Hematopoietic multipotent progenitor cell treated with erythropoietin and hydrocortisone succinate and interleukin-3 and kit ligand, for 8 days (in vitro differentiated cells): ENCODE measurements at regions not wholly inside any gene's neighbourhood (a gene's known extent, or its start where the extent isn't known, plus 50 kb on each side); places are given as distances from the start of the nearest gene placed in this dataset.

ENCODE experiments used
- DNase-seq: peaks from one replicate; pipeline ENCODE4 v3.0.0-alpha.2; 2015

GRCh38 chr9:91073049-91073810 is 271.6 kb downstream of the SYK start:
- no peak for DNase-seq

DNA sequence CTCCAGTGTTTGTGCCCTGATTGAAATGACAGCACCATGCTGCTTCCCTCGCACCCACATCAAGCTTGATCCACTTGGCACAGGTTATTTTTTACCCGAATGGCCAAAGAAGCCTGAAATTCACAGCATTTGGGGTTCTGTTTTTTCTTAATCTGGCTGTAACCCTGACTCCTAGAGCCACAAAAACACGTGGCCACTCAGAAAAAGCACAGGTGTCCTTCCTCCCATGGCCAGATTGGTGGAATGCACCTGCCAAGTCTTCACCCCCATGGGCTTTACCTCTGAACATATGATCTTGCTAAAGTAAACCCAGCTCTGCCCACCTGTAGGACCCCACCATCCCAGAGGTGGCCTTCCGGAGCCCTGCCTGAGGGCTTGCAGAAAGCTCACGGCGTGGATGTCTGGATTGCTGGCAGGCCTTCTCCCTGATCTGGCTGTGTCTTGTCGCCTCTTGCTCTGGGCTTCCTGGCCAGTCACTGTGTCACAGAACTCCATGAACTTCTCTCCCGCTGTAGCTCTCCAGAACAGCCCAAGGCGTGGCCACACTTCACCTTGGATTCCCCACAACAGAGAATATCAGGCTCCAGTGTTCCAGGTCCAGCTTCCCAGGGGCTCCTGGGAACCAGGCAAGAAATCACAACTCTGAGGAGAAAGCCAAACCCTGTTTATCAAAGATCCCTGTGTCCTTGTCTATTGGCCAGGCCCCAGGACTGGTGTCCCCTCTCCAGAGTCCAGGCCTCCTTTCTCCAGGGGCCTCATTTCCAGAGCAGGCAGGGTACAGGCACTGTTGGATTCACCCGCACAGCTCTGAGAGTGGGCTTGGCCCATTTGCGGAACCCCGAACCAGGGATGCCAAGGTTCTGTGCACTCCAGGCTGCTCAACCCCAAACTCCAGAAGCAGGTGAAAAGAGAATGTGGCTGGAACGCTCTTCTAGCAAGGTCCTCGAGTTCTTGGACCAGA is 272.5 kb downstream of the SYK start:
- DNase-seq = no peak

GRCh38 chr9:91074866-91075265 is 273.2 kb downstream of the SYK start:
- no peak for DNase-seq

- no peak for DNase-seq
Measured at GRCh38 chr9:91075279-91075678, 273.7 kb downstream of the SYK start.

- no peak for DNase-seq
Measured at GRCh38 chr9:91077624-91078368, 276.2 kb downstream of the SYK start.

- no peak for DNase-seq
Measured at GRCh38 chr9:91078369-91078695, 276.7 kb downstream of the SYK start.

GRCh38 chr9:91082731-91083130 is 279.0 kb downstream of the AUH start:
- no peak for DNase-seq

GRCh38 chr9:91084896-91085516 is 276.7 kb downstream of the AUH start:
- no peak for DNase-seq

DNA sequence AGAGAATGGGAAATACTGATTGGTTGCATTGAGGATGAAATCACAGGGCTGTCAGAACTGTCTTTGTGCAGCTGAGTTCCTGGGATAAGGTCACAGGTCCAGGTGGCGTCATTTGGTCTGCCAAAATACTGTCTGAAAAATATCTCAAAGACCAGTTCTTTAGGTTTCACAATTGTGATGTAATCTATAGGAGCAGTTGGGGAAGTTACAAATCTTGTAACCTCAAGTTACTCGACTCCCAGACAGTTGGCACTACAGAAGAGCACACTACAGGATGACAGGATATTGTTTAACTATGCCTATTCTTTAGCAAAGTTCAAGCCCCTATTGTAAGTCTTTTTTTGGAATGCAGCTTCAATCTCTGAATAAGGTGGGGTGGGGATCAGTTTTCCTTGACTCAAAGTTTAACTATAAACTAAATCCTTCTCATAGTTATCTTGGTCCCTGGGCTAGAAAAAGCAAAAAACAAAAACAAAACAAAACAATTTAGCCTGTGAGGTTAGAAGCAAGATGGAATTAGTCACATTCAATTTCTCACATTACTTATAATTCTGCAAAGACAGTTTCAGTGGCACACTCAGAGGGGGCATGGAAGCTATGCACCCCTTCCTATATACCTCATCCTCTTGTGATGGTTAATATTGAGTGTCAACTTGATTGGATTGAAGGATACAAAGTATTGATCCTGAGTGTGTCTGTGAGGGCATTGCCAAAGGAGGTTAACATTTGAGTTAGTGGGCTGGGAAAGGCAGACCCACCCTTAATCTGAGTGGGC is 276.0 kb downstream of the AUH start:
- peak; percentile 19 for DNase-seq

GRCh38 chr9:91086657-91087461 is 274.9 kb downstream of the AUH start:
- no peak for DNase-seq

GRCh38 chr9:91087462-91087759 is 274.3 kb downstream of the AUH start:
- DNase-seq = no peak

GRCh38 chr9:91089405-91090129 is 272.2 kb downstream of the AUH start:
- DNase-seq = peak; percentile 14

GRCh38 chr9:91090130-91090410 is 271.6 kb downstream of the AUH start:
- no peak for DNase-seq

DNA sequence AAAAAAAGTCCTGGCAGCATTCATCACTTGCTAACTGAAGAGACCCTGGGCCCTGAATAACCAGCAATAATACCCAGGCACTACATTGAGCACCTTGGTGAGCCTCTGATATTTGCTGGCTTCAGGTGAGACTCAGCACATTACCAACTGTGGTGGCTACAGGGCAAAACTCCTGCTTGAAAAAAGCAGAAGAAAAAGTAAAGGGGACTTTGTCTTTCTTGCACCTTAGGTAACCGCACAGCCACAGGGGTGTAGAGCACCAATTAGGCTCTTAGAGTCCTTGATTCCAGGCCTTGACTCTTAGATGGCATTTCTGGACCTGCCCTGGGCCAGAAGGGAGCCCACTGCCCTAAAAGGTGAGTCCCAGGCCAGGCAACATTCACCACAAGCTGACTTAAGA is 269.5 kb downstream of the AUH start:
- DNase-seq = no peak

DNA sequence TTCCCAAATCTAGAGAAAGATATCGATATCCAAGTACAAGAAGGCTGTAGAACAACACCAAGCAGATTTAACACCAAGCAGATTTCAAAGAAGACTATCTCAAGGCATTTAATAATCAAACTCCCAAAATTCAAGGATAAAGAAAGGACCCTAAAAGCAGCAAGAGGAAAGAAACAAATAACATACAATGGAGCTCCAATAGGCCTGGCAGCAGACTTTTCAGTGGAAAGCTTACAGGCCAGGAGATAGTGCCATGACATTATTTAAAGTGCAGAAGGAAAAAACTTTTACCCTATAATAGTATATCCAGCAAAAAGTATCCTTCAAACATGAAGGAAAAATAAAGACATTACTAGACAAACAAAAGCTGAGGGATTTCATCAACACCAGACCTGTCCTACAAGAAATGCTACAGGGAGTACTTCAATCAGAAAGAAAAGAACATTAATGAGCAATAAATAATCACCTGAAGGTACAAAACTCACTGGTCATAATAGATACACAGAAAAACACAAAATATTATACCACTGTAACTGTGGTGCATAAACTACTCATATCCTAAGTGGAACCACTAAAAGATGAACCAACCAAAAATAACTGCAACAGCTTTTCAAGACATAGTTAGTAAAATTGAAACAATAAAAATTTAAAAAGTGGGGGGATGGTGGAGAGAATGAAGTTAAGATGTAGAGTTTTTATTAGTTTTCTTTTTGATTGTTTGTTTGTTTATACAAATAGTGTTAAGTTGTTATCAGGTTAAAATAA is 267.2 kb downstream of the AUH start:
- DNase-seq = no peak

DNA sequence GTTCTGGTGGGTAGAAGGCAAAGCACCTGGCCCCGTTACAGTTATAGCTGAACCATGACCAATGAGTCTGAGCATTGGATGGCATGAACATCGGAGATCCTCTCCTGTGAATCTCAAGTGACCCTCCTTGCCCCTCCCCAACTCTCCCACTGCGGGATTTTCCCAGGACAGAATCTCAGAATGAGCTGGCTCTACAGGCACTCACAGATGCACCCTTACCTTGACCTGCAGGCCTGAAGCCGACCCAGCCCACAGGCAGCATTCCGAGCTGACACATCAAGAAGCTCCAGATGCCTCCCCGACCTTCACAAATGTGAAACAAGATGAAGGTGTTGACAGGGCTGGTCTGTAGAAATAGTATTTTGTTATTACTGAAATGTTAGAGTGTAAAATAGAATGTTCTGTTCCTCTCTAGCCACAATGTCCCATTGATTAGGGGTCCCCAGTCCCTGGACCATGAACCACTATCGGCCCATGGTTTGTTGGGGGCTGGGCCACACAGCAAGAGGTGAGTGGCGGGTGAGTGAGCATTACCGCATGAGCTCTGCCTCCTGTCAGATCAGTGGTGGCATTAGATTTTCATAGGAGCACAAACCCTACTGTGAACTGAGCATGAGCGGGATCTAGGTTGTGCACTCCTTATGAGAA is 263.4 kb downstream of the AUH start:
- no peak for DNase-seq

- DNase-seq = no peak
Measured at GRCh38 chr9:91099436-91099835, 262.3 kb downstream of the AUH start.

GRCh38 chr9:91100878-91101450 is 260.8 kb downstream of the AUH start:
- no peak for DNase-seq

GRCh38 chr9:91101611-91102168 is 260.0 kb downstream of the AUH start:
- DNase-seq = no peak
